C4-2B (cell line): ENCODE measurements at regions not wholly inside any gene's neighbourhood (a gene's known extent, or its start where the extent isn't known, plus 50 kb on each side); places are given as distances from the start of the nearest gene placed in this dataset.

ENCODE experiments used
- CTCF ChIP-seq: fragments of 450-650 bp; conservative IDR thresholded peaks from 2 replicates; pipeline ENCODE4 v1.5.1; 2017; ENCODE audit warnings: mild to moderate bottlenecking
- ZFX ChIP-seq: fragments of 450-650 bp; IDR thresholded peaks from 2 replicates; pipeline ENCODE4 v1.6.1; 2017

DNA sequence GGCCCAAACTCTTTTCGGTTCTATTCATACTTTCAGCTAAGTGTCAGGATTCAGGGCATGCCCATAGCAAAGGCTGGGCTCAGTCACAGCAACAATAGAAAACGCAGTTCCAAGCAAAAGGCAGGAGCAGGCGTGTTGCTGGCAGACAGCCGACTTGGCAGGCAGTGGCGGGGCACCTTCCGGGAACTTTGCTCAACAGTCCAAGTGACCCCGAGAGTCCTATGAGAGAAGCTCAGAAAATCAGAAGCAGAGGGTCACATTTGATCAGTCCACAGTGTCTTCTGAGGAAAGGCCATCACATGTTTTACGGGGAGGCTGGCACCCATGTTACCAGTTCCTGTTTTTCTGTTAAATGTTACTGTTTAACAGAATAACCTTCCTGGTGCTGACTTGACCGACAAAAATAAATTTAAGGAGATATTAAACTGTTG lies 115.0 kb downstream of the DACT1 start:
- TF ChIP-seq CTCF, result no peak
- TF ChIP-seq ZFX, result no peak
